SIG-M5 (cell line): ENCODE measurements at regions not wholly inside any gene's neighbourhood (a gene's known extent, or its start where the extent isn't known, plus 50 kb on each side); places are given as distances from the start of the nearest gene placed in this dataset.

ENCODE experiments used
- DNase-seq: peaks from one replicate; lab custom pipeline; 2025; lab: John Stamatoyannopoulos, UW

DNA sequence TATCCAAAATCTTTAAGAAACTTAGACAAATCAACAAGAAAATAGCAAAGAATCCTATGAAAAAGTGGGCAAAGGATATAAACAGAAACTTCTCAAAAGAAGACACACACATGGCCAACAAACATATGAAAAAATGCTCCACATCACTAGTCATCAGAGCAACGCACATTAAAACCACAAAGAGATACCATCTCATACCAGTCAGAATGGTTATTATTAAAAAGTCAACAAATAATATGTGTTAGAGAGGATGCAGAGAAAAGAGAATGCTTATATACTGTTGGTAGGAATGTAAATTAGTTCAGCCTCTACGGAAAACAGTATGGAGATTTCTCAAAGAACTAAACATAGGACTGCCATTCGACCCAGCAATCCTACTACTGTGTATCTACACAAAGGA, 212.0 kb upstream of the DTNBP1 start:
- DNase-seq: no peak

DNA sequence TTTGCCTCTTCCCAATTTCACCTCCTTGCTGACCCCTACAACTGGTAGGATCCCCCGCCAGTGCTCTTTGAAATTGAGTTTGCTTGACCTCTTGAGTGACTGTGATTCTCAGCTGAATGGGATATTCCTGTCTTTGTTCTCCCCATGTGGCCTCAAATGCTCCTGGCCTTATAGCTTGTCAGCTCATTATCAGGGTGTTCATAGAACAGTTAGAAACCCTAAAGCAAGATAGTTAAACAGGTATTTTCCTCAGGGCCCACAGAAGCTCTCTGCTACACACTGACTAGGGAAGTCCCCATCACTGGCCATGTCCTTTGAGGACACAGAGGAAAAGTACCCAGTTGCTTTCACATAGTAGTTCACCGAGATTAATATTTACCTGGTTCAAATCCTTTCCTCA, 211.5 kb upstream of the DTNBP1 start:
- DNase-seq: no peak

DNA sequence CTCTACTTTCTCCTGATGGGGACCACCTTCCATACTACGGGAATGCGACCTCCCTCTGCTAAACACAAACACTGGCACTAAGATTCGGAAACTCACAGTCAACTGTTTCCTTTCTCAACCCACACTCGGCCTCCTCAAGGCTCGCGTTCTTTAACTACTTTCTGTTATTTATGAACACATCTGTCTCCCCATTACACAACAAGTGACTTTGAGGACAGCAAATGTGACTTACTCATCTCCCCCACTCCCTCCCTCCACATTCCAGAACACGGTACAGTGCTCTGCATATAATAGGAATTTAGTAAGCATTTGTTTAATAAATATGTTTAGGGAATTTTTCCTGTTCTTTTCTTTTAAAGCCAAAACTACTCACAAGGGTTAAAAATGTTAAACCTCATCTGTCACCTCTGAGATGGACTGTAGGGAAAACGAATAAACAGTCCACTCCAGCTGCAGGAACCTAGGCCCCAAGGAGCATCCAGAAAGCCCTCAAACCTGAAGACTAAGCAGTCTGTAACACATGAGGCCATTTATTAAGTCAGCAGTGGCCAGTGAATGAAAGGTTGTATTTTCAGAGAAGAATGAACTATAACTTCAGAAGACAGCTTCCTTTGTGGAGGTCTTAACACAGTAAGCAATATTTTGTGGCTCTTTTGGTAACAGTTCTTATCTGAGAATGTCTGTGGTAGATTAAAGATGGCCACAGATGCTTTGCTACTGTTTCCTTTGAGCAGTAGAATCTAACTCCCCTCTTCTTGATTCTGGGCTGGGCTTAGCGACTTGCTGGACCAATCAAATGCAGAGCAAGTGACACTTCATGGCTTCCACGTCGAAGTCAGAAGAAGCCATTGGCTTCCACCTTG, 209.6 kb upstream of the DTNBP1 start:
- no peak for DNase-seq

DNA sequence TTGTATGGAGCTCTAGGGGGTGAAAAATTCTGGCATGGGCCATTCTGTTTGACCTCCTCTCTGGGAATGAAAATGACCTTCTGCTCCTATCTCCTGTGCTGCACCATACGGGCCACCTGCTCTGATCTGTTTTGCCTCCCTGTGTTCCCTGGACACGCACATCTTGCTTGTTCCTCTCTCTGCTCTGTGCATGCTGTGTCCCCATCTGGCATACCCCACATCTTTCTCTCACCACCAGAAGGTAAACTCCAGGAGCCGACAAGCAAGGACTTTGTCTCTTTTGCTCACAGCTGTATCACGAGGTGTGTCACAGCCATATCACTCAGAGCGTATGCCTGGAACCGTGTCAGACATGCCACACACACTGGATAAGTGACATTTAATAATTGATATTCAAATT, 208.4 kb upstream of the DTNBP1 start:
- DNase-seq: no peak

DNA sequence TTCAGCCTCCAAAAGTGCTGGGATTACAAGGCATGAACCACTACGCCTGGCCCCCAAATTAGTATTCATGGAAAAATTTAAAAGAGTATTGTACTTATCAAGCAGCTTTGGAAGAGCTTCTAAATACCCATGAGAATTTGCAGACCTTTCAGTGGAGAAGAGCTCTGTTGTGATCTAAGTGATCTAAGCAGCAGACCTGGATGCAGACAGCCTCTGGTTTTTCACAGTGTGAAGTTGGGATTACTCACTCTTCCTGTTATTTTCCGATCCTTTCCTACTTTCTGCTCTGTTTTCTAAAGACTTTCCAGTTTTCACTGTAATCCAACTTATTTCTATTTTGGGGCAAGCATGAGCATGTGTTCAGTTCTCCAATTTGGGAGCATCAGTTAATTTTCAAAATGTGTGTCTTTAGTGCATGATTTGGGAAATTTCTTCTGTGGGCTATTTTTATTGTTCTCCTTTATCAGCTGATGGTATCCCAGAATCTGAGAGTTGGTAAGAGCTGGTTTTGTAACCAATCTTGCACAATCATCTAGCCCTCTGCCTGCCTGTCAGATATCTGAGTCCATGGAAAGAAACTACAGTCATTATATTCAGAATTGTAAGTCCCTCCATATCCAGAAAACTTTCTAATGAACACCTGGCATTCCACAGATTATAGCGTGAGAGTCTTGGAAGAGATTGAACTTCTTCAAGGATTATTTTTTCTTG, 207.7 kb upstream of the DTNBP1 start:
- DNase-seq: no peak

DNA sequence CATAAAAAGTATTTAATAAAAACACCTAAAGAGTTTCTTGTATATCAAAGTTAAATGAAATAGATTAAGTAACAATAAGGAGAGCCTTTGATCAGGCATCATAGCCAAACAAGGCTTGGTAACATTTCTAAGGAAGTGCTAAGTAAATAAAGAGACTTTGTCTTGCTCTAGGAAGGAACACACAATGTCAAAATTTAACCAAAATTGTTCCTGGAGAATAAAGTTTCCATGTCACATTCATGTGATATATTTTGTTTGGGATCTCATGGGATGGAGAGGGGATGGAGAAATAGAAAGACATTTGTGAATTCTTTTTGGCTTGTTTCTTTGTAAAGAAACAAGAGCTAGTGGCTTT, 201.9 kb upstream of the DTNBP1 start:
- DNase-seq: no peak

DNA sequence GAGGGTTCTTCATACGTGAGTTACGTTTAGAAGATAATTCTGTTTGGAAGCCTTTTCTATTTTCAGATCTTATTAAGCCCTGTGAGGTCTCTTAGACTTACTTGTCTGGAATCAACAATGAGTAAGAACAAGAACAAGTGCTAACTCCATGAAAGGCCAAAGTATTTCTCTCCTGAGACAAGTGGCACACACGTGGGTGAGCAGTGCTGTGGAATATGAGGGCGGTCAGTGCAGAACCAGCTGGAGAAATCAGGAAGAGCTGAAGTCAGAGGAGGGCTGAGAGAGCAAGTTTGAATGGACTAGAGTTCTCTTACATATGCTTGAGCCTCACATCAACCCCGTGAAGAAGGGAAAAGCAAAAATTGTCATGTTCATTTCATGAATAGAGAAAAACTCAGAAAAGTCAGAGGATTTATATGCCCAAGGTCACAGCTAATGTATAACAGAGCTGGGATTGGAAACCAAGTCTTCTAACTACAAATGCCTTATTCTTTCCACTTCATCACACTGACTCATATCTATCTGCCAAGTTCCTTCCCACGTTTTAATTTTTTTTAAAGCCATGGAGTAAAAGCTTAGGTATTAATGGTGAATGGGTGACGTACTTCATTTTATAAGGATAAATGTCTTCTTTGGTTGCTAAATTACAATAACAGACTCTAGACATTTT, 201.3 kb upstream of the DTNBP1 start:
- DNase-seq: no peak

DNA sequence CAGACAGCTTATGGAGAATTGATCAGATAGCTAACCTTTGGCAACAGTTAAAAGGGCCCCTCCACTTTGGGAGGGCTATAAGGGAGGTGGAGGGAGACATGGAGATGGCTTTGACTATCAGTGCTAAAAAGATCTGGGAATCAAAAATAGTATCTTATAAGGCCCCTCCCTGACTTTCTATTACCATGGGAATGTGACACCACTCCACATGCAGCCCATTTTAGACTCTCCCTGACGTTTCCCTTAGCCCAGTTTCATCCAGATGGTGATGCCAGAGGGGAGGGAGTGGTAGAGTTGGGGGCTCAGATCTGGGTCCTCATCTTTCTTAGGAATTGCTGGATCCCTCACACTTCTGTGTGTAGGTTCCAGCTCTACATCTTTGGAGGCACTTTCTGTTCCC, 200.0 kb upstream of the DTNBP1 start:
- DNase-seq: no peak

DNA sequence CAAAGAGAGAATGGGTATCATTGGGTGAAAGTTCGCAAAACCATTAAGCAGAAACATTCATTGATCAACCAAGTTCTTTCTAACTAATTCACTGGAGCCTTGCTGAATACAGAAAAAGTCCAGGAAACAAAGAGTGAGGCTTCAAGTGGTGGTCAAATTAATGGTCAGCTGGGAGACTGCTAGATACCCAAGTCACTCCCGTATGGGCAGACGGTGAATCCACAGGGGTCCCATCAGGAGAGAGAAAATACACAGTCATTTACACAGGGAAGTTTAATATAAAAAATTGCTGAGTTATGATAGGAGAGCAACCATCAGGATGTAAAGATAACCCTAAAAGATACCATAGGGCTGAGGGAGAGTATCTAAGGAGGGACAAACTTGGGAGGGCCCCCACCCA, 198.7 kb upstream of the DTNBP1 start:
- no peak for DNase-seq

DNA sequence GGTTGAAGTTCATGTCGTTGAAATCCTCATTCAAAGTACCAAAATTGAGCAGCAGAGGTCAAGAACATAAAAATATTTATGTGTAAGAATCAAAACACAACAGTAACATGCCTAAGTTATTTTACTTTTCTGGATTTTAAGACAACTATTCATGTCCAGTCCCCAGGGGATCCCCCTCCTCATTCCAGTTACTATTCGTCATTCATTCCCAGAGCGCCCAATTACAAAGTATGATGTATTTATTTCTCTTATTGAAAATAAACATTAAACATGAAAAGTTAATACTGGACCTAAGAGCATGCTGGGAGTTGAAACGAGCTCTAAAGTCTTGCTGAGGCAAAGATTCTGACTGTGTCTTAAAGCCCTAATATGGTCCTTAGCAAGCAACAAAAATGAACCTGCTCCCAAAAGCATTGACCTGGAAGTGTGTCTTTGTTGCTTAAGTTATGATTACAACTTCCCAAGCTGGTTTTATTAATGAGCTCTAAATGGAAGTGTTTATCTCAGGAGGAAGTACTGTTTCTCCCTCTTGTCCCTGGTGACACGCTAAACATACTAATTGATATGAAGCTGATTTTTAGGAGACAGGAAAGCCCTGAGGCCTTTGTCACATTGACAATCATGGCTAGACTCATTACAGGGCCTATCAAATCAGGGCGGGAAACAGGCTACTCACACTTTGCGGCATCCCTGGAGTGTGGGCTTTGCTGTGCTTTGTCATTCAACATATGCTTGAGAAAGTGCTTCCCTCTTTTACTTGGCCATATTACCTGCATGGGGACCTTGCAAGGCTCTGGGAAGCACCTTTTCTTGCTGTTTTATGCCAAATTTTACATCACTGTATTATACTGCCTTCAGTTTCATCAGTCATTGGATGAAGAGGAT, 192.2 kb upstream of the DTNBP1 start:
- no peak for DNase-seq

DNA sequence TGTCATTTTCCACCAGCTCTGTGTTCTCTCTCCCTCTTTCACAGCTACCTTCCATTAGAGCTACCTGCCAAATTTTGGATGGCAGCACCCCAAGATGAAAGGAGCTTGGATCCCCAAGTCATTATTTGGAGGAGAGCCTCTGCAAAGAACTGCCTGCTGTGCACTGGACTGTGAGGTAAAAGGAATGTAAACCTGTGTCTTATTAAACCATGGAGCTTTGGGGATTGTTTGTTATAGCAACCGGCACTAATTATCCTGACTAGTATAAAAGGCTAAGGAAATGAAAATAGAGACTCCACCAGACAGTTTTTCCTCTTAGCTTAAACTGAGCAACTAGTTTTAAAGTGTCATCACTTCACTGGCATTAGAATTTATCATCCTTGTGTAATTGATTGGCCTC, 191.6 kb upstream of the DTNBP1 start:
- no peak for DNase-seq

DNA sequence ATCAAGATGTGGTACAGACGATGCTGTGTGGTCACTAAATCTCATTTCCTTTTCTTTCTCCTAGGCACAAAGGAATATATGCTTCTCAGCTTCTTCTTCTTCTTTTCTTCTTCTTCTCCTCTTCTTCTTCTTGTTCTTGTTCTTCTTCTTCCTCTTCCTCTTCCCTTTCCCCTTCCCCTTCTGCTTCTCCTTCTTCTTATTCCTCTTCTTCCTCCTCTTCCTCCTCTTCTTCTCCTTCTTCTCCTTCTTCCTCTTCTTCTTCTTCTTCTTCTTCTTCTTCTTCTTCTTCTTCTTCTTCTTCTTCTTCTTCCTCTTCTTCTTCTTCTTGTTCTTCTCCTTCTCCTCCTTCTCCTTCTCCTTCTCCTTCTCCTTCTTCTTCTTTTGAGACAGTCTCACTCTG, 190.4 kb upstream of the DTNBP1 start:
- no peak for DNase-seq

DNA sequence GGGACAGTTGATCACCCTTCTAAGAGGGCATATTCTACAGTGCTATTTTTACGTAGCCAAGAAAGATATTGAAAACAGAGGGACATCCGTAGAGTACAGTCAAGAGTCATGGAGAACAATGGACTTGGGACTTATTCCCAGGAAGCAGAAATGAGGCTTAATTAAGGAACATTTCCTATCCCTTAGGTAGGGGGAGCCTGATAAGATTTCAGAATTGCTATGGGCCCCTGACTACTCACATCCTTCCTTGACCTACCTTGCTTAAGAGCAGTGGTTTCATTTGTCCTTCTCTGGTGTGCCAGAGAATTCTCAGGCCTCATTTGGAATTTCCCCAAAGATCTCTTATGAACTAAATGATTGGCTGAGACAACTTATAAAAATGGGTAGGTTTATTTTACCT, 189.5 kb upstream of the DTNBP1 start:
- DNase-seq: no peak

DNA sequence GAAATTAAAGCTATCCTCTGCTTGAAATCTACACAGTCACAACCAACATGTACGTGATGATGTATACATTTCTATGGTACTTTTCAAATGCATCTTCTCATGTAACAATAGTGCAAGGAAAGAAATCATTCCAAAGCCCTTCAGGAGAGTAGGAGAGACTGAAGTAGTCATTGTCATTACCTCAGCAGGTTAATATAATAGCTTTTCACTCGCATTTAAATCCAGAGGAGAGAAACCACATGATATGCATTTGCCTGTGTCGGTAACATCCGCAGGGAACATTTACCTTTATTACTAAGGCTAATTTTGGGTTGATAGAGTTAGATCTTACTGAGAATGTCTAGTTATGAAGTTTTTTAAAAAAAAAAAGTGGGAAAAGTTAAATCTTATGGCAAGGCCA, 186.6 kb upstream of the DTNBP1 start:
- DNase-seq: no peak

DNA sequence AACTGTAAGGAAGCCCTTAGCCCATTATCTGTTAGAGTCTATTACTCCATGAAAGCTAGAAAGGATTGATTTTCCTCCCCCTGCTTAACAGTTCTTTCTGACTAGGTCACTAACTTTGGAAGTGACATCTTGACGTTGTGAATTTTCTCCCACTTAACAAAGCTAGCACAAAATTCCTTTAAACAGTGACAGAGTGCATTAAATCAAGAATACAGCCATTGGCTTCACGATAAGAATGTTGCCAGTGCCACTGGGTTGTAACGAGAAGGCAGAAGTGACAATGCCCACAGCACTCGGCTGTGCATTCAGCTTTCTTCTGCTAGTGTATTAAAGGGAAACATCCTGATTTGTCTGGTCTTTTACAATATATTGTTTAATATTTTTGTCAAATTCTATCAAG, 182.7 kb upstream of the DTNBP1 start:
- no peak for DNase-seq

DNA sequence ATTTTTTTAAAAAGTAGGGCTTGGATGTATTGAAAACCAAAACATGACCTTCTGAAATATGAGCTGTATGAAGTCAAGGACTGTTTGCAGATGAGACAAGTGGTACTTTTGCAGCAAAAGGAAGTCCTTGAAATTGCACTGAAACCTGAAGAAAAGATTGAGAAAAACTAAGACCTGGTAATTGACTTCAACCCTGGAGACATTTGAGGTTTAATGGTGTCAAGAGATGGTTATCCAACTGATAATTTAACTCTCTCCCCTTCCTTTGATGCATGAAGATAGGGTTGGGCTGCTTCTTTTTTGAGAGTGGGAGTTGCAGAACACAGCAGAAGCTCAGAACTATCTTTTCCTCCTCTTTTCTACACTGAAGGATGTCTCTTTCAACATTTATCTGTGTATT, 180.9 kb upstream of the DTNBP1 start:
- no peak for DNase-seq

DNA sequence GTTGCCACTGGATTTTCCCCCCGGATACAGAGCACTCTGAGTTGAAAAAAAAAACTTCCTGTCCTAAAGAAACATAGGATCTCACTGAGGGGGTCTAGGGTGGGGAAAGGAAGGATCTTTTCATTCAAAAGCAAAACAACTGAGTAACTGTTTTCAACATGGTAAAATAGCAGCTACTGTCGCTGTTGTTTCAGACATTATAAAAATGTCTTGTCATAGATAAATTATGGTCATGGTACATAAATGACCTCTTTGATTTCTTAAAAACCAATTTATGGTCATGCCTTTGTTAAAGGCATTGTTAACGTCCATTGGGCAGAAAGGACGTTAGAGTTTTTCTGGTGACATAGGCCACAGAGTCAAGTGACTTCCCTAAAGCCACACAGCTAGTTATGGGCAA, 180.4 kb upstream of the DTNBP1 start:
- no peak for DNase-seq

DNA sequence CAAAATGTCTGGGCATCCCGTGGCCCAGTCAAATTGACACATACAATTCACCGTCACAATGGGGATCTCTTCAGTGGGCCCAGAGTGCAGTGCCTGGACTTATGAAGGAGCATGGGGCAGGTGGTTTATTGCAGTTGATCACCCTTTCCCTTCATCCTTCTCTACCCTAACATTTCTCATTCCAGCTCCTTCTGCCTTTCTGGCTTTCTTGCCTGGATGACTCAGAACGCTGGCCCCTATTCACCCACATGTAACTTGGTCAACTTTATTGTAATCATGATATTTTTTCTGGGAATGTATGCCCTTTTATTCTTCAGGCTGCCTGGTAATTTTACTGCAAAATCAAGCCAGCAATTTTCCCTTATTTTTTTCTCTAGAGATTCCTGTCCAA, 179.9 kb upstream of the DTNBP1 start:
- DNase-seq: no peak

DNA sequence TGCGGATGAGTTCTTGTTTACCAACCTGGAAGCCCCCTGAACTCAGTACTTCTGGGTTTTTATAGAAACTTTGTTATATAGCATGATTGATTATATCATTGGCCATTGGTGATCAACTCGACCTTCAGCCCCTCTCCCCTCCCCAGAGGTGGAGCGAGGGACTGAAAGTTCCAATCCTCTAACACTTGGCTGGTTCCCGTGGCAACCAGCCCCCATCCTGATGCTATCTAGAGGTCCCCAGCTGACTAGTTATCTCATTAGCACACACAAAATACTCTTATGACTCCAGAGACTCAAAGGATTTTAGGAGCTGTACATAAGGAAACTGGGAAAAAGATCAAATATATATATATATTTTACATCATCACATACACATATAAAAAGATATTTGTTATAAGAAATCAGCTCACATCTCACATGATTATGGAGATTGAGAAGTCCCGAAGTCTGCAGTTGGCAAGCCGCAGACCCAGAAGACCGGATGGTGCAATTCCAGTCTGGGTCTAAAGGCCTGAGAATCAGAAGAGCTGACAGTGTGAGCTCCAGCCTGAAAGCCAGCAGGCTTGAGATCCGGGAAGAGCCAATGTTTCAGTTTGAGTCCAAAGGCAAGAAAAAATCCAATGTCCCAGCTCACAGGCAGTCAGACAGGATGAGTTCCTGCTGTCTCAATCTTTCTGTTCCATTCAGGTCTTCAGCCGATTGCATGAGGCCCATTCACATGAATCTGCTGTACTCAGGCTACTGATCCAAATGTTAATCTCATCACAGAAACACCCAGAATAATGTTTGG, 179.3 kb upstream of the DTNBP1 start:
- DNase-seq: no peak

DNA sequence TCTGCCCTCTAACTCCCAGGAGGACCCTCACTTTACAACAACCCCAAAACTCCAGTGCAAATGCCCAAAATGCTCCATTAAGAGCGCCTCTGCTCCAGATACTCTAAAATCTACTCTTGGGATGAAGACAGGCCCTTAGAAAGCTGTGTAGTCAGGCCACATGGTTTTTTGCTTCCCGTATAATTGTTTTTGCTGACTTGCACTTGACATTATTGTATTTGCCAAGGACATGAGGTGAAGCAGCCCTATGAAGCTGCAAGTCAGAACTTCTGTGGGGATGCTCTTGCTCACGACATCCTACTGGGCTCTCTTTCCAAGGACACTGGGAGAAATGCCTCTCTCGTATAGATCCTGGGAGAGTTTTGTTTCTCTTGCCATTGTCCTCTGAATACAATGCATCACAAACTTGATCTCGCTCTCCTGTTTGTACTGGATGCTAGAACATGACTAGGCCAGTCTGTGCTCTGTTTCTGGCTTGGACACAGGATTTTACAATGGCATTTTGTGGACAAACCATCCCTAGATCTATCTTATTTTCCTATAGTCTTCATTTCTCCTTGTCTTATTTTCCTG, 177.2 kb upstream of the DTNBP1 start:
- no peak for DNase-seq

DNA sequence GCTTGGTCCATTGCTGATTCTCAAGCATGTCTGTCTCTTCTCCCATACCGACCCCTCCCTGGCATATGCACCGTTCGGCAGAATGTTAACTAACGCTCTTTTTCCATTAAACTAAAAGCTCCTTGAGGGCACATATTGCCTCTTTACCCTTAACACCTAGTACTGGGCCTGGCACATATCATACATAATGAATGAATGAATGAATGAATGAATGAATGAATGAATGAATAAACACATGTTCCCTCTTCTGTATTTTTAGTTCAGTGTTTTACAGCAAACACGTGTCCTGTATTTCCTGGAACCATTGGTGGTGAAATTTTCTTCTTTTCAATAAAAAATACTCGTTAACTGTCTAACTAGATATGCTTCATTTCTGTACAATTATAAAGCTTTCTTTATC, 174.4 kb upstream of the DTNBP1 start:
- DNase-seq: no peak
